NCI-H2171 treated with DMSO at 0.1 percent for 48 hours (cell line): ENCODE measurements at regions not wholly inside any gene's neighbourhood (a gene's known extent, or its start where the extent isn't known, plus 50 kb on each side); places are given as distances from the start of the nearest gene placed in this dataset.

Experiments used
- DNase-seq: peaks from one replicate; lab custom pipeline; 2025; lab: John Stamatoyannopoulos, UW

DNA sequence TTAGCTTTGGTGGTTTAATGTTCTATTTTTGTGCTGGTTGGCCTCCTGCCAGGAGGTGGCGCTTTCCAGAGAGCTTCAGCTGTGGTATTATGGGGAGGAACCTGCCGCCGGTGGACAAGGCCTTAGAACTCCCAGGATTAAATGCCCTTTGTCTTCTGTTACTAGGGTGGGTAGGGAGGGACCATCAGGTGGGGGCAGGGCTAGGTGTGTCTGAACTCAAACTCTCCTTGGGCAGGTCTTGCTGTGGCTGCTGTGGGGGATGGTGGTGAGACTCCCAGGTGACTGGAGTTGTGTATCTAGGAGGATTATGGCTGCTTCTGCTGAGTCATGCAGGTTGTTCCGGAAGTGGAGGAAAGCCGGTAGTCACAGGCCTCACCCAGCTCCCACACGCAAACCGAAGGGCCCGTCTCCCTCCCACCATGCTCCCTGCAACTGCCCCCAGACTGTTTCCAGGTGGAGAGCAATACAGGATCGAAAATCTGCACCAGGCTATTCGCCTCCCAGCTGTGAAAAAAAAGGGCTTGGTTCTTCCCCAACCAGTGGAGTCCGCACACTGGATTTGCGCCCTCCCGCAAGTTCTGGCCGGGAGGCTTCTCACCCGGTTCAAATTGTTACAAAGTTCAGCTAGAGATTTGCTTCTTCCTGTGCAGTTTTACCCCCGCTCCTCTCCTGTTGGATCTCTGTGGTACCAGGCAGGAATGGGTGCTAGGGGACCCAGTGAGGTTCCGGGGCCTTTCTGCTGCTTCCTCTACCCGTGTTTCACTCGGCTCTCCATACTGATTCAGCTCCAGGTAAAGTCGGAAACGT lies 220.5 kb downstream of the CENPF start:
- no peak for DNase-seq

DNA sequence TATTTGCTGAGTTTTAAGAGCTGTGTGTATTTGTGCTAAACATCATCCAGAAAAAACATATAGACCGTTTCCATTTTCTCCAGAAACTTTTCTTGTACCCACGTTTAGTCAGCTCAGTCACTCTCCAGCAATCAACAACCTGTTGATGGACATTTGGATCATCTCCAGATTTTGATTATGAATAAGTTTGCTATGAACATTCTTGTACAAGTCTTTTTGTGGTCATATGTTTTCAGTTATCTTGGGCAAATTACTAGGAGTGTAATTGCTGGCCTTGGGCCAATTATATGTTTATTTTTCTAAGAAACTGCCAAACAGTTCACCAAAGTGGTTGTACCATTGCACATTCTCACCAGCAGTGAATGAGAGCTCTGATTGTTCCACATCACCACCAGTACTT lies 221.8 kb downstream of the CENPF start:
- DNase-seq = no peak

DNA sequence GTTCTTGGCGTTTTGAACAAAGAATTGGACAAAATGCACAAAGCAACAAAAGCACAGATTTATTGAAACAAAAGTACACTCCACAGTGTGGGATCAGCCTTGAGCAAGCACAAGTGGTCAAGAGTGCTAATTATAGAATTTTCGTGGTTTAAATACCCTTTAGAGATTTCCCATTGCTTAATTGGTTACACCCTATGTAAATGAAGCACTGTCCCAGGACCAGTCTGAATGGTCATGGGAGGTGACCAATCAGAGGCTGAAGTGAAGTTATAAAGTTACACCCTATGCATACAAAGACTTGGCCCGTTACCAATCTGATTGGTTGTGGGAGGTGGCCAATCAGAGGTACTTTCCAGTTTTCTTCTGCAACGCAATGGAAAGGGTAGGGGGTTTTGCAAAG lies 223.6 kb downstream of the CENPF start:
- DNase-seq = no peak

DNA sequence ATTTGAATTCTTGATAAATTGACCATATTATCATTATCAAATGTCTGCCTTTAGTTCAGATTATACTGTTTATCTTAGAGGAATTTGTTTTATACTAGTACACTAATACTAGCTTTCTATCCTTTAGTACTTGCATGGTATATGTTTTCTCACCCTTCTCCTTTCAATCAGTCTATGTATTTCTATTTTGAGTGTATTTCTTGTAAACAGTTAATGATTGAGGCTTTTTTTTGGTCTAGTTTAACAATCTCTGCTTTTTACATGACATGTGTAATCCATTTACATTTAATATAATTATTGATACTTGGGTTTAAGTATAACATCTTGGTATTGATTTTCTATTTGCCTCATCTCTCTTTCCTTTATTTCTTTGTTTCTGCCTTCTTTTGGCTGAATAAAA lies 224.9 kb downstream of the CENPF start:
- DNase-seq = no peak

DNA sequence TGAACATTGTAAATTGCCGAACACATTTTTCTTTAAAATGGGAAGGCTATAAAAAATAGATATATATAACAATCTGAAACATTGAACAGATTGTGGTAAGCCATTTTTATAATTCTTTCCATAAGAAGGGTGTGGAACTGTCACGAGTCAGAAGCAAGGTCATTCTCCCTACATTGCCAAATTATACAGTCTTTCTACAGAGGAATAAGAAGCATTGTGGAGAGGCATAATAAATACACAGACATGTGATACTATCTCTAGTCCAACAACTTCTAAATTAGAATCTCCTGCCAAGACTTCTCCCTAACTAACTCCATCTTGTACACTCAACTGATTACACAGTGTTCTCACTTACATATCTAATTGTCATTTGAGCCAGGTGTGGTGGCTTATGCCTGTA lies 227.9 kb downstream of the CENPF start:
- no peak for DNase-seq

DNA sequence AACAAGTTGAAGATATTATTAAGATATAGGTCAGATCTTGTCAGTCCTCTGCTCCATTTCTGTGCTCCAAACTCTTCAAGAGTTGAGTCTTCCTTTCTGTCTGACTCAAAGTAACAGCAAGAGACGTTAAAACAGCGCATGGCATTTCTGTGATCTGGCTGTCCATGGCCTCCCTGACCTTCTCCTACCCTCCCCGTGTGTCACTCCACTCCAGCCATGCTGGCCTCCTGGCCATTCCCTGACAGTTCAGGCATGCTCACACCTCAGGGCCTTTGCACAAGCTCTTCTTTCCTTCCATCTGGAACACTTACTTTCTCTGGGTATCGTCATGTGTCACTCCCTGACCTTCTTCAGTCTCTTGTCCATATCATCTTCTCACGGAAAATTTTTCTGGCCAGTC lies 229.0 kb downstream of the CENPF start:
- DNase-seq = no peak

DNA sequence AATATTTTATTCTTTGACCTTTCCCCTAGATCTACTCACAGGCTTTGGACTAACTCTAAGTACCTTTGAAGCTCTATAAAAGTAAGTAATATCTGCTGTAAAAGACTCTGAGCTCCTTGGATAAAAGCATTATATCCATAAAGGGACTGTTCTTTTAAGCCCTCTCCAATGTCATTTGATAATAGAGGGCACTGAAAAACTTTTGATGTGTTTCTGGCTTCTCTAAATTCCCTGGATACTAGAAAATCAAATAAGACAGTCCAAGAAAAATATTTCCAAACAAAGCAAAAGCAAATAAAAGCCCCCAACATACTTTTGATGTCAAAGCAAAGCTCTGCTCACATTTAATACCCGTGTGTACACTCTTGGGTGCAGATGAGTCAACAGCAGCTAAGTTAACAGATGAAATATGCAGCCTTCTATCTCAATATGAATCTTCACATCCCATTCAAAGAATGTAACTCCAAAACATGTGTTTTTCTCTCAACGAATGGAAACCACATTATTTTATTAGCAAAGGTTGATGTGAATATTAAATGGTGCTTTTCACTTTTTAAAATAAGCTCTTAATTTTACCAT lies 230.3 kb downstream of the CENPF start:
- no peak for DNase-seq

DNA sequence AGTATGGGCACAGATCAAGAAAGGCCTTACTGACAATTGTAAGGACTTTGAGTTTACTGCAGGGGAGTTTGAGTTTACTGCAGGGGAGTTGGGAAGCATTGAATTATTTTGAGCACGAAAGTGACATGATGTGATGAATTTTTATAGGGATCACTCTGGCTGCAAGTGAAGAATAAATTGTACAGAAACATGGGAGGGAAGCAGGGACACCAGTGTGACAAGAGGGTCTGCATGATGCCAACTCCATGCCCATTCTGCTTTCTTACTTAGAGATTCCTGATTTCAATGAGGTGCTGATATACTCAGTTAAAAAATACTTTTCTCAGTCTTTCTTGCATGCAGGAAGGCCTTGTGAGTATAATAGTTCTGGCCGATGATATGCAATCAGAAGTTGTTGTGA lies 234.4 kb downstream of the CENPF start:
- DNase-seq = no peak

DNA sequence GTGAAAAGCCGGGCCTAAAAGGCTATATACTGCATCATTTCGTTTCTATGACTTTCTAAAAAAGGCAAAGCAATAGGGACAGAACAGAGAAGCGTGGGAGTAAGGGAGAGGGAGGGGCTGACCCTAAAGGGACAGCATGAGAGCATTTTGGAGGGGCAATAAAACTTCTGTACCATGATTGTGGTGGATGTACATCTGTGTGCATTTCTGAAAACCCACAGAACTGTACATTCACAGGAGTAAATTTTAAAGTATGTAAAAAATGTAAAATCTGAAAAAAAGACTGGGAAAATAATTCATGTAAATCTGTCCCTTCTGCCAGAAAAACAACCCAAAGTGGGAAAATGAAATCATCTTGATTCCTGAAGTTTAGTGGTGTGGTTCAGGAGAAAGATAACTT lies 235.4 kb downstream of the CENPF start:
- no peak for DNase-seq

DNA sequence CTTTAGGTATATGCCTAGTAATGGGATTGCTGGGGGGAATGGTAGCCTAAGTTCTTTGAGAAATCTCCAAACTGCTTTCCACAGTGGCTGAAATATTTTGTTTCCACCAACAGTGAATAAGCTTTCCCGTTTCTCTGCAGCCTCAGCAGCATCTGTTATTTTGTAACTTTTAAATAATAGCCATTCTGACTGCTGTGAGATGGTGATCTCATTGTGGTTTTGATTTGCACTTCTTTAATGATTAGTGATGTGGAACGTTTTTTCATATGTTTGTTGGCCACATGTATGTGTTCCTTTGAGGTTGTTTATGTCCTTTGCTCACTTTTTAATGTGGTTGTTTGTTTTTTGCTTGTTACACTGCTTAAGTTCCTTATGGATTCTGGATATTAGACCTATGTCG lies 237.4 kb downstream of the CENPF start:
- no peak for DNase-seq

DNA sequence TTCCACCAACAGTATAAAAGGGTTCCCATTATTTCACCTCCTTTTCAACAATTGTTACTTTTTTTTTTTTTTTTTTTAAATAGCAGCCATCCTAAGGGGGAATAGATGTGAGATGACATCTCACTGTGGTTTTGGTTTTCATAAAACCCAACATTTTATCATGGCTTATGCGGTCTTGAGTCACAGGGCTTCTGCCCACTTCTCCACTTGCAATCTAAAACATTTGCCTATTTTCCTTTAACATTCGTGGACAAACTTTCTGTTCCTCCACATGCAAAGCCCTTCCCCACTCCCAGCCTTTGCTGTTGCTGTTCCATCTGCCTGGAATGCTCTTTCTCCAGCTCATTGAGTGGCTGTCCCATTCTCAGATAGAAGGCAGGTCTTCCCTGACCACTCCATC lies 239.7 kb upstream of the KCNK2 start:
- DNase-seq = no peak

DNA sequence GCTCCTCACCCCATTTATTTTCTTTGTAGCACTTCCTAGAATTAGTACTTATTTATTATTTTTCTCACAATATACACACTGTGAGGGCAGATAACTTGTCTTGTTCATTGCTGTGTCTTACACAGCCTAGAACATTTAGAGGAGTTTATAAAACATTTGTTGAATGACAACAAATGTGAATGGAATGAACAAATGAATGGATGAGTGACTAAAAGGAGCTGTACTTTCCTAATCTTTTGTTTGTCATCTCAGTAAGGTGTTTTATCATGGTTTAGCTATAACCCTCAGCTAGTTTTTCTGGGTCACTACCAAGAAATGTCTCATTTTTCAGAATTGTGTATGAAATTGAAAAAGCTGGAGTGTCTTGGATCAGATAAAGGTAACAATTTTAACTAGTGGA lies 239.3 kb upstream of the KCNK2 start:
- no peak for DNase-seq

DNA sequence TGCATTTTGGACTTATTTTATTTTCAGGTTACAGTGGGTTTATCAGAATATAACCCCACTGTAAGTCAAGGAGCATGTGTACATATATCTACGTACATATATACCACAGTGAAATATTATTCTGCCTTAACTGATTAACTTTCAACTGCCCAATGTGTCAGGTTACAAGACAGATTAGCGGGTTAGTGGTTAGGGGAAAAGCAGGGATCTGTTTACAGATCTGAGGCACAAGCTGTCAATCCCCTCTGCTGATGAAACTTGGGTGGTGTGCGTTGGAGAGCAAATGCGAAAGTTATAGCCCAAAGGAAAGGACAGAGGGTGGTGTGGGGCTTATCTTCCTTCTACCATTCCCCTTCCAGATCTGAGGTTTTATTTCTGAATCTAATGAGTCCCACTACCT lies 238.2 kb upstream of the KCNK2 start:
- DNase-seq = no peak

DNA sequence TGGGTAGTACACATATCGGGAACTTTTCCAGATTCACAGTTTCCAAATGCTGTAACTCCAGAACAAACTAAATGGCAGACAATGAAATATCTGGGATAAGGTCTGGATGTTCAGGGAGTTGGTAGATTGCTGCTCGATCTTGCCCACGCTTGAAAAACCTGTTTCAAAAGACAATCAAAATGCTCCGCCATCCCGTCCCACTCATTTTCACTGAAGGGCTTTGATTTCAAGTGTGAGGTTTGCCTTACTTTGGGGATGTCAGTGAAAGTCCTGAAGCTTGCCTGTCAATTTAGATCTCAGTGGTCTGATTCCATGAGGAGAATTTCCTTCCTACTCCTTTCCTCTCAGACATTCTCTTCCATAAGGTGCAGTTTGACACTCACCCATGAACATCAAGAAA lies 236.3 kb upstream of the KCNK2 start:
- DNase-seq = no peak

DNA sequence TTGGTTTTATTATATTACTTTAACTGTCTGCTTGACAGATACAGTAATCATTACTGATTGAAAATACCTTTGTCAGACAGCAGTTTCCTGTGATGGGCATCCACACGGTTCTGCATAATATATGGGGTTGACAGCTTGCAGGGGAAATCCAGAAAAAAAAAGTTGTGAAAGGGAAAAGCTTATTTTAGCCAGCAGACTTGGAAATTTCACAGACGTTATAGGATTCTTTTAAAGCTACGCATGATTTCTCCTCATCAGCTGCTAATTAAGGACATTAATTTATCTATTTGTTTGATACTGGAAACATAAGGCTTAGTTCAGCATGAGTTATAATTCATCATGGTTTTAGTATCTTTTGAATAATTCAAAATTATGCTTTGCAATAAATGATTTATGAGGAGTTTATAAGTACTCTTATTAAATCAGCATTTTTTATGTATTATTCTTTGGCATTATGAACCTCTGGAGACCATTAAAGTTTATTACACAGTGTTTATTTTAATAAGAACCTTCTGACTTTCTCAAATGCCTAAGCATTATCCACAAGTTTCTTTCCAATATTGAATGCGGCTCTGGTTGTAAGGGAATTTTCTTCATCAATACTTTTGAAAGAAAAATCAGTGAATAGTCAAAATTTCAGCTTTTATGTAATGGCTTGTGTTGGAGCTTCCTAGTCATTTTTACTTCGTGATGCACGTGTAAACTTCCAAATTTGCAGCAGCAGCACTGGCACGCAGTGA lies 235.3 kb upstream of the KCNK2 start:
- DNase-seq = no peak

DNA sequence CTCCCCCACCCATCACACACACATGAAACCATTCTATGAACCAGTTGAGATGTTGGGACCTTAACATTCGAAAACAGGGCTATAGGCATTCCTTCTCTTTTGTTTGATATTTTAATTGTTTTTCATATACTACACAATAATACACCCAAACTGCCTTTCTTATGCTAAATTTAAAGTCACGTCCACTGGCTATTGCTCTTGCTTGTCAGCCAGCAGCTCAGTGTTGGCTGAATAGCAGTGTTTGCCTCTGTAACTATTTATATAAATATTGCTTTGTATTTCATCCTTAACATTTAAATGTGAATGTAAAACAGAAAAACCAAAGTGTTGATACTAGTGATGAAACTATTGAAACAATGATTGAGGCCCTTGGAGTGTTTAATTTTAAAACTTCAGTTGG lies 234.4 kb upstream of the KCNK2 start:
- no peak for DNase-seq

DNA sequence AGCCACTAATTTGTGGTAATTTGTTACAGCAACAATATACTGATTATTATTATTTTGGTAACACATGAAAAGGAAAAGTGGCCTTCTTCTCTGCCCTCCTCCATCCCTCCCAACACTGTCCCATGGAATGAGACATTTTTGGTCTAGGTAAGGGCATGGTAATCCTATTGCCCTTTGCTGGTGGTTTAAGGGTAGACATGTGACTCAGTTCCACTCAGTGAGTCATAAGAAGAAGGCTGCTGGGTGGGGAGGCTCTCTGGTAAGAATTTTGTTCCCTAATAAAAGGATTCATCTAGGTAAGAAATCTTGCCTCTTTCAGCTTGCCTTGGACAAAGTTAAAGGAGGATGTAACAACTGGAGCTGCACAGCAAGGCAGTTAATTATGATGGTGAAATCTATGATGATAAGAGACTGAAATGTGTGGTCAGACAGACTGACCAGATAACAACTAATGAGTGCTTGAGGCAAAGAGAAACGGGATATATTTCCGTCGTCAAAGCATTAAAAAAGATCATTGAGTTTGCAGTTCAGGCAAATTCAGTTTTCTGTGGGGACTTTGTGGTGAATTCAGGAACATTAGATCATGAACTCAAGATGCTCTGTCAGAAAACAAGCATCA lies 232.0 kb upstream of the KCNK2 start:
- DNase-seq = no peak

DNA sequence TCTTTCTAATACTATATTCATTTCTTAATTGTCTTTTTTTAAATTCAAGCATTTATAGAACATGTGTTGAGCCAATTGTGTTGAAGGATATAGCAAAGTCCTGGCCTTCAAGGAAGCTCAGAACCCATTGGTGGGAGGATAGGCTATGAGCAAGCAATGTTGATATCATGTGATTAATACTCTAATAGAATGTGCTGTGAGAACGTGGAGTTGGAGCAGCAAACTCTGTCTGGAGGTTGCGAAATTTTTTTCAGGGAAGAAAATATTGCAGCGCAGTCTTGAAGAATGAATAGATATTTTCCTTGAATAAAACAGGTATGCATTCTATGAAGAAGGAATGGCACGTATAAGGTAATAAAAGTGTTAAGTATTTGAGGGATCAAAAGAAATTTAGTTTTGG lies 229.2 kb upstream of the KCNK2 start:
- no peak for DNase-seq

DNA sequence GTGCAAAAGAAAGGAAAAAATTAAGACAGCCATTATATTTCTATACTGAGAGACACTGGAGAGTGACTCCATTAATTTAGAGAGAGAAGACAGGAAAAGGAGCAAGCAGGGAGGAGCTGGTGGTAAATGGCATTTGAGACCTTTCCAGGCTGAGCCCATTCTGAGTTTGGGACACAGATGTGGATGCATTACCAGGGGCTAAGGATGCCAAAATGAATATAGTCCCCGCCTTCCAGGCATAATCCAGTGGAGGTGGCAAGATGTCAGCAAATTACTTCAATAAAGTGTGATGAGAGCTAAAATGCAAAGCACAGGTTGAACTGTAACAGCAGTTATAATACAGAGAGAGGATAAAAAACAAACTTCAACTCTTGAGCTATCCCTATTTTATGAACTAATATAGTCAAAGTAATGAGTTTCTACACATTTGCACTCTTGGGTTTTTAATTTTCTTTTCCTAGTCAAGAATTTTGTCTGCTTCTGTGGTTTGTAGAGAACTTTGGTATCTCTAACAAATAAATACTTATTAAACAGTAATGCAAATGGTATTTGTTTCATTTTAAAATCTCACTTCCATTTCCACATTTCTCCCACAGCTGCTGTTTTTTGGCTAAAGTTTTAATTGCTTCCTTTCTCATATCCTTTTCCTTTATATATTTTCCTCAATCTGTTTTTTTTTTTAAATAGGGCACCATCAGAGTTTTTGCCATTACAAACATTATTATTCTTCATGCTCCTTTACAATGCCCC lies 228.2 kb upstream of the KCNK2 start:
- DNase-seq = no peak

DNA sequence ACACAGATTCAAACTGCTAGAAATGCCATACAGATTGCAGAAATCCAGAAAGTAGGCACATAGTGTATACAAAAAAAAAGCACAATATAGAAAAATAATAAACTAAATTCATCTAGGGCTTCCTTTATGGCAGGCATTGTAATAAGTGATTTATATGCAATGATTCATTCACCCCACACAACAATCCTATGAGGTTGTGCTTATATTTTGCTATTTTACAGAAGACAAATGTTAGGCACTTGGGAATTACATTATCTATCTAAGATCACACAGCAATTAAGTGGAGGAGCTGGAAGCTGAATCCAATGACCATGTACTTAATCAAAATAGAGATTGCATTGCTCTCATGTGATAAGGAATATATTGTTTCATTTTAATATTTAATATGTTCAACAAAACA lies 225.7 kb upstream of the KCNK2 start:
- no peak for DNase-seq

DNA sequence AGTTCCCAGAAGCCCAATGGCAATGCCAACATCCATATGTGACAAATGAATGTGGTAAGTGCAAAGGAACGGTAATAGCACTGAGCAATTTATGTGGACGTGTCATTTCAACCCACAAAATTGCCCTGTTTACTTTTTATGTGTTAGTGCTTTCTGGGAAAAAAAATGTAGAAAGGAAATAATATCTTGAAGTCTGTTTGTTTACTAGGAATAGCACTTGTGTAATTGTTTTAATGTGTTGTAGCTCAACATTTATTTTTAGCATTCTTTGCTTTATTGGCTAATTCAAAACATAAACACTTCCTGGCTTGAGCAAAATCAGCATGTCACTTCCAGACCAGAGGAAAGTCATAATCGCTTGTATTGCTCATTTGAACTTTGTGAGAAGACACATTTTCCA lies 224.8 kb upstream of the KCNK2 start:
- no peak for DNase-seq

DNA sequence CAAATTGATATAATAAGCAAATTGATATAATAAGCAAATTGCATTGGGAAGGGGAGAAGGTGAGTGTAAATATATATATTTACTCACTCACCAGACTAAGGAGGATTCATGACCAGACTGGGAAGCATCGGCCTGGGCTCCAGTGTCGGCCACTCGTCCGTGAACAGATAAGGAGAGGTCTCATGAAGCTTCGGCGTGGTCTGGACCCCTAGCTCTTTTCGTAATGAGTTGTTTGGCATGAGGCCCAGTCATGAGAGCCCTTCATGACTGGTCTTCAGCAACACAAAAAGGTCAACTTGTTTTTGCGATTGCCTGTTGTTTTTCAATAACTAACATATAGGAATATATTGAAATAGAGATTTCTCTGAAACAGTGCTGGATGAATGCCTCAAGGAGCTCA lies 222.9 kb upstream of the KCNK2 start:
- DNase-seq = no peak
